DND-41 (cell line): ENCODE measurements at regions not wholly inside any gene's neighbourhood (a gene's known extent, or its start where the extent isn't known, plus 50 kb on each side); places are given as distances from the start of the nearest gene placed in this dataset.

Experiments used
- CTCF ChIP-seq: IDR thresholded peaks from 2 replicates; pipeline ENCODE4 v1.5.1; 2012; ENCODE audit warnings: borderline replicate concordance, low read length, moderate library complexity, mild to moderate bottlenecking; ENCODE audit not compliant: poor library complexity, severe bottlenecking; ENCODE audit errors: extremely low read depth
- EZH2 ChIP-seq: IDR thresholded peaks from 3 replicates; pipeline ENCODE4 v1.6.1; 2012; ENCODE audit warnings: borderline replicate concordance, low read depth, mild to moderate bottlenecking, moderate library complexity, low read length, inconsistent platforms; ENCODE audit not compliant: severe bottlenecking

- TF ChIP-seq CTCF (no peak), EZH2 (no peak)
Measured at GRCh38 chr6:106801256-106801655, 171.9 kb downstream of the QRSL1 start.
